PC-3 (cell line): ENCODE measurements at regions not wholly inside any gene's neighbourhood (a gene's known extent, or its start where the extent isn't known, plus 50 kb on each side); places are given as distances from the start of the nearest gene placed in this dataset.

Experiments used
- CTCF ChIP-seq: fragments of 300-600 bp; sonication (generic); conservative IDR thresholded peaks from 2 replicates; pipeline ENCODE4 v1.5.1; 2017; ENCODE audit warnings: antibody characterized with exemption, low read depth, mild to moderate bottlenecking, low read length
- EZH2 ChIP-seq: fragments of 300-600 bp; sonication (generic); IDR thresholded peaks from one replicate; pipeline ENCODE4 v1.6.1; 2017; ENCODE audit warnings: antibody characterized with exemption, mild to moderate bottlenecking, low read length; ENCODE audit not compliant: unreplicated experiment
- EZH2phosphoT487 ChIP-seq: fragments of 300-600 bp; sonication (generic); IDR thresholded peaks from 2 replicates; pipeline ENCODE4 v1.6.1; 2018; ENCODE audit warnings: mild to moderate bottlenecking, antibody characterized with exemption, low read length, borderline replicate concordance

- TF ChIP-seq CTCF = no peak
- TF ChIP-seq EZH2 = no peak
- TF ChIP-seq EZH2phosphoT487 = no peak
These were observed 341.4 kb downstream of the DIRAS2 start for GRCh38 chr9:90301277-90301653.
